GM12892 (cell line): ENCODE measurements at regions not wholly inside any gene's neighbourhood (a gene's known extent, or its start where the extent isn't known, plus 50 kb on each side); places are given as distances from the start of the nearest gene placed in this dataset.

Experiments used
- DNase-seq: peaks from one replicate; pipeline ENCODE4 v3.0.0; 2011; ENCODE audit not compliant: insufficient read length
- FAIRE-seq: peaks from 2 replicates; lab custom pipeline; 2011; peaks lifted over from hg19 to GRCh38; lab: Jason Lieb, UNC
- POLR2A ChIP-seq: IDR thresholded peaks from 2 replicates; pipeline ENCODE4 v1.6.1; 2011; ENCODE audit warnings: low read depth, low read length, control low read depth
- POLR2AphosphoS5 ChIP-seq: IDR thresholded peaks from 2 replicates; pipeline ENCODE4 v1.6.1; 2011; ENCODE audit warnings: low read depth, low read length, control low read depth
- TAF1 ChIP-seq: IDR thresholded peaks from 2 replicates; pipeline ENCODE4 v1.6.1; 2011; ENCODE audit warnings: low read depth, mild to moderate bottlenecking, control low read depth, low read length, borderline replicate concordance

DNA sequence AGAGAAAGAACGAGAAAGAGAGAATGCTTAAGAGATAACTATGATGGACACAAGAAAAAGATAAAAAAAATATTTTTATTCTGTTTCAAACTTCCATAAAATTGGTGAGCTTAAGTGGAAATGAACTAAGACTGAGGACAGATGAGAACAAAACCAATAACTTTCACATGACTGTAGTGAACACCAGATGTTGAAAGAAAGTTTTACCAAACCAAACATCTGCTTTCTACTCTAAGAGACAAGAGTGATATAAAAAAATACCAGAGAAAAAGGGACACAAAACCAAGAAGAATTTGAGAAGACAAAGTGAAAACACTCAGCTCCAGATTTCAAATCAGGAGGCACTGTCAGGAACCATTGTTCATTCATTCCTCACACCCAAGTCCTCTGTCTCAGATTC, 147.9 kb downstream of the IMPG2 start:
- no peak for FAIRE-seq
- DNase-seq, result no peak
- TF ChIP-seq TAF1 (no peak), POLR2AphosphoS5 (no peak), POLR2A (no peak)

GRCh38 chr3:101171681-101172191, 148.6 kb downstream of the IMPG2 start:
- no peak for TF ChIP-seq POLR2AphosphoS5
- TF ChIP-seq POLR2A, result no peak
- no peak for TF ChIP-seq TAF1
- FAIRE-seq, result no peak
- no peak for DNase-seq

DNA sequence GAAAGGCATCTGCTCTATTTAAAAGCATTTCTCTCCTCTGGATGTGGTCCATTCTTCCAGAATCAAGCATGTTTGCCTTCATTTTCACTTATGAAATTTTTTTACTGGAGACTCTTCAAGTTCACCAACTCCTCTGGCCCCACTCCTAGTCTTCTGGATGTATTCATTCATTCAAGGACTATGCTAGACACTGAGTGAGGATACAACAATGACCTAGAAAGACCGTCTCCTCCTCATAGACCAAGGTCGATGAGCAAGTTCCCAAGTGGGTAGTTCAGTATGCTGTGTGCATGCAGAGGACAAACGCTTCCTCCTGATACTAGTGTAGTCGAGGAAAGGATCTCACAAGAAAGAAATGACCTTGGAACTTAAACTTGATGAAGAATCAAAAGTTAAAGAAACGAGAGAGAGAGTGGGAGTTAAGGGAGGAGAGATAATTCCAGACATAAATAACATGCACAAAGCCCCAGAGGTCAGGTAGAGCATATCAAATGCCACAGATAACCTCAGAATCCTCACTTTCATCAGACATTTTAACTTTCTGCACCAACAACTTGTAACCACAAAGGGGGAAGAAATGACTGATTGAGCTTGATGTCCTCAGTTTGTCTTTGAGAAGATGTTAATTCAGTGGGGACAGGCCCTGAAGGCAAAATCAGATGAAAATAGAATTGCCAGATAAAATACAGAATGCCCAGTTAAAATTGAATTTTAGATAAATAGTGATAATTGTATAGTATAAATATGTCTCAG, 149.4 kb downstream of the IMPG2 start:
- TF ChIP-seq TAF1, result no peak
- TF ChIP-seq POLR2A, result no peak
- TF ChIP-seq POLR2AphosphoS5, result no peak
- no peak for FAIRE-seq
- DNase-seq, result no peak

GRCh38 chr3:101170062-101170771, 150.2 kb downstream of the IMPG2 start:
- DNase-seq (no peak), FAIRE-seq (no peak)
- no peak for TF ChIP-seq POLR2A
- no peak for TF ChIP-seq POLR2AphosphoS5
- no peak for TF ChIP-seq TAF1

- TF ChIP-seq TAF1 (no peak), POLR2A (no peak), POLR2AphosphoS5 (no peak)
- no peak for FAIRE-seq
- DNase-seq, result no peak
These were observed 150.9 kb downstream of the IMPG2 start for GRCh38 chr3:101169516-101169915.

- FAIRE-seq (no peak), DNase-seq (no peak)
These were observed 153.0 kb downstream of the IMPG2 start for GRCh38 chr3:101167376-101167775.

DNA sequence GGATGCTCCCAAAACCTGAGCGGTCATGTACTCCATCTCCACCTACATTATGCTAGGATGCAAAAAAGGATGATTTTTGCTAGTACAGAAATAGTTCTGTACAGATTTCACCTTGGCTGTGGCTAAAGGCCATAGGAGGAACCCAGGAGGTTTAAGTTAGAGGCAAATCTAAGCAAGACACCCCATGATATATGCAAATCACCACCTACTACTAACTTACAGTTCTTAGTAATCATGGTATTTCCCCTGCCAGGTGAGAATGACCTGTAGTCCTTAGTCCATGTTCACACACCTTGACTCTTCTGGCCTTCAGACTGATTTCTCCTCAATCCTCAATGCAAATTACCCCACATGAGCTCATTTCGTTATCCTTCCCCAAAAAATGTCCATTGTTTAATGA, 154.2 kb downstream of the IMPG2 start:
- no peak for DNase-seq
- TF ChIP-seq POLR2AphosphoS5, result no peak
- no peak for TF ChIP-seq TAF1
- TF ChIP-seq POLR2A, result no peak
- no peak for FAIRE-seq

More at GRCh38 chr3:101167376-101167775, 153.0 kb downstream of the IMPG2 start:
- no peak for TF ChIP-seq POLR2A
- no peak for TF ChIP-seq POLR2AphosphoS5
- no peak for TF ChIP-seq TAF1

DNA sequence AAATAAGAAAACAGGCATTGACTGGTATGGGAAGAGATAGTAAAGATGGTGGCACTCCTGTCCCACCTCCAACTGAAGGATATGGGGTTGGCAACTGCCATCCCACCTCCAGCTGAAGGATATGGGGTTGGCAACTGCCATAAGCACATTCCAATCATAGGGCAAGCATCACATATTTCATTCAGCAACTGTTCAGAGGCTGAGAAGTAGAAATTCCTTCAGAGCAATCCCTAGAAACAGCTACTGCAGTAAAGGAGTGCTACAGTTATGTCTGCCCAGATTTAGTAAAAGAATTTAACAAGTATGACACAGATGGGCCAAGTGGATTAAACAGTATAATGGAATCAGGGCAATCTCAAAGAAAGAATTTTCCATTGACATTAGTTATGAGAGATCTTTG, 156.8 kb downstream of the IMPG2 start:
- FAIRE-seq (no peak), DNase-seq (no peak)
- TF ChIP-seq POLR2A (no peak), POLR2AphosphoS5 (no peak), TAF1 (no peak)

DNA sequence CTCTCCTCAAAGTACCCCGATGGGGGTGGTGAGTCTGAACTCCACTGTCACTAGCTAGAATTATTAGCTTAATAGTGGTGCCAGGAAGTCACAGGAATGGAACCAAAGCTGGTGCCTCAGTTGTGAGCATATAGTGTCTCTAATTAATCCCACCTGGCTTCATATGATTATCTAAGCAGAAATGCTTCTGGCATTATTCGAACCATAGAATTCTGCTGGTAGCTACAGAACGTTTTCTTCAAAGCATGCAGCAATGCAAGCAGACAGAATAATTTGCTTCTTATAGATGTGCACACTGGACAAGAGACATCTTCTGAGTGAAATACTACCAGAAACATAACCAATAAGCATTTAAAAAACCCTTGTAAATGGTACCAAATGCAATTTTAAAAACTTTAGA, 160.9 kb downstream of the IMPG2 start:
- no peak for DNase-seq
- no peak for TF ChIP-seq POLR2AphosphoS5
- no peak for TF ChIP-seq TAF1
- TF ChIP-seq POLR2A, result no peak
- no peak for FAIRE-seq

- DNase-seq, result no peak
- no peak for TF ChIP-seq POLR2AphosphoS5
- TF ChIP-seq TAF1, result no peak
- TF ChIP-seq POLR2A, result no peak
- FAIRE-seq, result no peak
These were observed 162.0 kb downstream of the IMPG2 start for GRCh38 chr3:101158374-101158773.

- no peak for DNase-seq
- no peak for FAIRE-seq
- TF ChIP-seq TAF1 (no peak), POLR2AphosphoS5 (no peak), POLR2A (no peak)
These were observed 163.5 kb downstream of the IMPG2 start for GRCh38 chr3:101156787-101157345.

DNA sequence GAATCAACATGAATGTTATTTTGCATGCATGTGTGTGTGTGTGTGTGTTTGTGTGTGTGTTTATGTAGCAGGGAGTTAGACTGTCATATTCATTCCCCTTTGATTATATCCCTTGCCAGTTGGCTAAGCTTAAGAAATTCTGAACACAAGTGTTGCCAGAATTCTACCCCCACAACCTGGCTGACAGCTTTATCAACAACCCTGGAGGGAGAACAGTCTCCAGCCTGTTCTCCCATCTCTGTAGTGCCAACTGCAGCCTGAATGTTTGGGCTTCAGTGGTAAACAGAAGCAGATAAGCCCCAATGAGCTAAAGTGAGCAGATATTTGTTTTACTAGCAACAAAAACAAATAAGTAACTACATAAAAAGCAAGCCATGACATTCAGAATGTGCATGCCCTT, 162.6 kb upstream of the ABI3BP start:
- no peak for DNase-seq
- TF ChIP-seq POLR2AphosphoS5 (no peak), TAF1 (no peak), POLR2A (no peak)
- FAIRE-seq, result no peak
